ENCODE measurements at regions not wholly inside any gene's neighbourhood (a gene's known extent, or its start where the extent isn't known, plus 50 kb on each side); places are given as distances from the start of the nearest gene placed in this dataset.

DNA sequence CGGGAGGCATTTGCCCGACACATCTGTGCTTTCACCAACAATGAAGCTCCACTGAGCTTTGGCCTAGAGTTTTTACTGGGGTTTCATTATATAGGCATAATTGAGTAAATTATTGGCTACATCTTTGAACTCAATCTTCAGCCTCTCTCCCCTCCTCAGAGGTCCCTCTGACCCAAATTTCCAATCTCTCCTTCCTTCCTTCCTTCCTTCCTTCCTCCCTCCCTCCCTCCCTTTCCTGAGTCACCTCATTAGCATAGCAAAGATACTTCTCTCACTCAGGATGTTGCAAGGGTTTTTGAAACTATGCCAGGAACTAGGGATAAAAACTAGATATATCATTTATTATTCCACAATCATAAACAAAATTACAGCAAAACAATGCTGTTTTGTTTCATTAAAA, 202.8 kb upstream of the PRNP start:
- 91 to 93% methylated on average over 2 of the region's 2 CpGs for WGBS, 2 donors
- H3K27me3 ChIP-seq, result no peaks in the 10 kb centered on the region

DNA sequence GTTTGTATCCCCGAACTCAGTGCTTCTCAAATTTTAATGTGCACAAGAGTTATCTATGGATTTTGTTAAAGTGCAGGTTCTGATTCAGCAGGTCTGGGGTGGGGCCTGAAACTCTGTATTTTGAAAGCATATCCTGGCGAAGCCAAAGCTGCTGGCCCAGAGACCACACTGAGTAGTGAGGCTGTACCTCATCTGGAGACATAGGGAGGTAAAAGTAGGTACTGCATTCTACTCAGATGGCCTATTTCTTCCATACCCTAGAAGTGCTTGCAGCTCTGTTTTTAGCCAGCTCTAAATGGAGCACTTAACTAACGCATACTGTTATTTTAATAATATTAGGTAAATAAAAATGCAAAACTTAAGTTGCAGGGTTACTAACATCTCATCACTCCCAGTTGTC, 206.2 kb upstream of the PRNP start:
- 88 to 91% methylated on average over 3 of the region's 3 CpGs for WGBS, 2 donors
- TF ChIP-seq POLR2A (IDR thresholded peaks at IDR 0.05), result no peak
- TF ChIP-seq, protein P1, sequence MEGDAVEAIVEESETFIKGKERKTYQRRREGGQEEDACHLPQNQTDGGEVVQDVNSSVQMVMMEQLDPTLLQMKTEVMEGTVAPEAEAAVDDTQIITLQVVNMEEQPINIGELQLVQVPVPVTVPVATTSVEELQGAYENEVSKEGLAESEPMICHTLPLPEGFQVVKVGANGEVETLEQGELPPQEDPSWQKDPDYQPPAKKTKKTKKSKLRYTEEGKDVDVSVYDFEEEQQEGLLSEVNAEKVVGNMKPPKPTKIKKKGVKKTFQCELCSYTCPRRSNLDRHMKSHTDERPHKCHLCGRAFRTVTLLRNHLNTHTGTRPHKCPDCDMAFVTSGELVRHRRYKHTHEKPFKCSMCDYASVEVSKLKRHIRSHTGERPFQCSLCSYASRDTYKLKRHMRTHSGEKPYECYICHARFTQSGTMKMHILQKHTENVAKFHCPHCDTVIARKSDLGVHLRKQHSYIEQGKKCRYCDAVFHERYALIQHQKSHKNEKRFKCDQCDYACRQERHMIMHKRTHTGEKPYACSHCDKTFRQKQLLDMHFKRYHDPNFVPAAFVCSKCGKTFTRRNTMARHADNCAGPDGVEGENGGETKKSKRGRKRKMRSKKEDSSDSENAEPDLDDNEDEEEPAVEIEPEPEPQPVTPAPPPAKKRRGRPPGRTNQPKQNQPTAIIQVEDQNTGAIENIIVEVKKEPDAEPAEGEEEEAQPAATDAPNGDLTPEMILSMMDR (IDR thresholded peaks at IDR 0.05), result no peak
- H3K4me1 ChIP-seq, result no peaks in the 10 kb centered on the region

More for the DNA sequence above, 202.8 kb upstream of the PRNP start:
- H3K4me1 ChIP-seq, result no peaks in the 10 kb centered on the region
- no peaks in the 10 kb centered on the region for H3K9me3 ChIP-seq
- TF ChIP-seq, protein P1 (IDR thresholded peaks at IDR 0.05), result no peak
- no peak for TF ChIP-seq POLR2A (IDR thresholded peaks at IDR 0.05)
- intact Hi-C loops (cut with DNase I; ENCODE audit: low total_unique reads), result no loop called here
- H3K36me3 ChIP-seq (ENCODE audit: low read depth, missing control alignments), result no peaks in the 10 kb centered on the region
- no peak for DNase-seq
- no peak overlapping the region for H3K27ac ChIP-seq
- H3K4me3 ChIP-seq, result no peak overlapping the region

DNA sequence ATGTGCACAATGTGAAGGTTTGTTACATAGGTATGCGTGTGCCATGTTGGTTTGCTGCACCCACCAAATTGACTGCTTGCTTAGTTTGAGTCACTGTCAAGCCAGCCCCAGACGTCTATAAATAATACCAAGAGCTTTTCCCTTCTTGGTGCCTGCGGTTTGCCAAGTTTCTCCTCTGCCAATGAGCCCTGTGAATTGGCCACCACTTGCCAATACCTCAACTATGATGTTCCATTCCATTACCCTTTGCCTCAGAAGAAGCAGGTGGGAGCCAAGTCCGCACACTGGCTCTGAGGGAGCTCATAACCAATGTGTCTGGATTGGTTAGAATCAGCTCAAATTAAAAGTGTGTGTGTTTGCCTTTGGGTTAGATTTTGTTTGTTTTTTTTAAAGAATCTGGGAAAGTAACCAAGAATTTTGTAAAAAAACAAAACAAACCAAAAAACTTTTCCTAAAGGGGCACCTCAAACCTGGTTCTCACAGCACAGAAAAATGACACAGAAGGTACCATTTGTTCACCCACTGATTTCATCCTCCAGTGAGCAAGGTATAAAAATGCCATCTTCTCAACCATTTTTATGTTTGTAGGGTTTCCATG, 209.3 kb upstream of the PRNP start:
- Histone ChIP-seq H3K4me3 (no peak overlapping the region), H3K36me3 (ENCODE audit: low read depth, missing control alignments) (no peaks in the 10 kb centered on the region), H3K4me1 (no peaks in the 10 kb centered on the region), H3K27me3 (no peaks in the 10 kb centered on the region), H3K27ac (no peak overlapping the region), H3K9me3 (no peaks in the 10 kb centered on the region)
- DNase-seq, result no peak
- 69 to 77% methylated on average over 4 of the region's 4 CpGs for WGBS, 2 donors
- intact Hi-C loops (cut with DNase I; ENCODE audit: low total_unique reads), result no loop called here
- no peak for TF ChIP-seq POLR2A (IDR thresholded peaks at IDR 0.05)
- TF ChIP-seq, protein P1 (IDR thresholded peaks at IDR 0.05), result no peak

More for the DNA sequence above, 206.2 kb upstream of the PRNP start:
- Histone ChIP-seq H3K27me3 (no peaks in the 10 kb centered on the region), H3K9me3 (no peaks in the 10 kb centered on the region), H3K27ac (no peak overlapping the region), H3K4me3 (no peak overlapping the region), H3K36me3 (ENCODE audit: low read depth, missing control alignments) (no peaks in the 10 kb centered on the region)
- intact Hi-C loops (cut with DNase I; ENCODE audit: low total_unique reads), result no loop called here
- DNase-seq, result no peak

DNA sequence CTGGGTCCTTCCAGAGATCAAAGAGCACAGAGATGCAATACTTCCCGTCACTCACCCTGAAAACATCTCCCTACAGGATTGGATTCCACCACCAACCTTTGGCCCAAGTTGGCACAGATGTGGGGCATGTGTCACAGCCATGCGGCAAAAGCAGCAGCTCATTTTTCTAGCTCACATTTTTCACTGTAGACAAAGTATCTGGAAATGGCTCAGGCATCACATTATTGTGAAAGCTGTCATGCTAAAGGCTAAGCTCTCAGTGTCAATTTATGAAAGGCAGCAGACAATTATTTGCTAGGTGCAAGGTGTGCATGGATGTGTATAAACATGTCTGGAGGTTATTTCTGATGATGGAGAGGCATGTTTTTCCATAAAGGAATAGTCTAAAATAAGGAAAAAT, 213.3 kb upstream of the PRNP start:
- intact Hi-C loops (cut with DNase I; ENCODE audit: low total_unique reads), result no loop called here
- no peaks in the 10 kb centered on the region for H3K27me3 ChIP-seq
- no peak for DNase-seq
- H3K27ac ChIP-seq, result no peak overlapping the region
- H3K9me3 ChIP-seq, result no peaks in the 10 kb centered on the region
- H3K4me3 ChIP-seq, result no peak overlapping the region
- no peaks in the 10 kb centered on the region for H3K36me3 ChIP-seq (ENCODE audit: low read depth, missing control alignments)
- H3K4me1 ChIP-seq, result no peaks in the 10 kb centered on the region
- no peak for TF ChIP-seq POLR2A (IDR thresholded peaks at IDR 0.05)
- TF ChIP-seq, protein P1 (IDR thresholded peaks at IDR 0.05), result no peak
- 84 to 91% methylated on average over 2 of the region's 2 CpGs for WGBS, 2 donors

DNA sequence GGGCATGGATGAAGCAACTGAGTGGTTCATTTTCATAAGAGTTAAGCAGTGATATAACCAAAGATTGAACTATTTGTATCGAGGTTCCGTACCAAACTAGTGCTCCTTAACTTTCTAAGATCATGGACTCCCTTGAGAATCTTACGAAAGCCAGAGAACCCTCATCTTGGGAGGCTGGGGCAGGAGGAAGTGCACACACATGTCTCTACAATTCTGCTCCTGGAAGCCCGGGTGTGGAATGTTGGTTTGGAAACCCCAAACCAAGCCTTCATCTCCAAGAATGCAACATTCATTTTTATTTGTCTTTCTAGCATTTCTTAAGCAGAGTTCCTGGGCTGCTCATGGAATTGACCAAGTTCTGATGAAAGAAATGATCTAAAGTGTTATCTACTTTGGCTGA, 215.0 kb upstream of the PRNP start:
- TF ChIP-seq POLR2A (IDR thresholded peaks at IDR 0.05), result no peak
- TF ChIP-seq, protein P1 (IDR thresholded peaks at IDR 0.05), result no peak
- intact Hi-C loops (cut with DNase I; ENCODE audit: low total_unique reads), result no loop called here
- DNase-seq, result no peak
- Histone ChIP-seq H3K27me3 (no peaks in the 10 kb centered on the region), H3K36me3 (ENCODE audit: low read depth, missing control alignments) (no peaks in the 10 kb centered on the region), H3K27ac (no peak overlapping the region), H3K9me3 (no peaks in the 10 kb centered on the region), H3K4me3 (no peak overlapping the region), H3K4me1 (no peaks in the 10 kb centered on the region)
- WGBS, 2 donors, result 94 to 98% methylated on average over 4 of the region's 4 CpGs
